ENCODE measurements at regions not wholly inside any gene's neighbourhood (a gene's known extent, or its start where the extent isn't known, plus 50 kb on each side); places are given as distances from the start of the nearest gene placed in this dataset.
A peak's percentile ranks its signal among the peaks of the same experiment; 100 is the strongest.

DNA sequence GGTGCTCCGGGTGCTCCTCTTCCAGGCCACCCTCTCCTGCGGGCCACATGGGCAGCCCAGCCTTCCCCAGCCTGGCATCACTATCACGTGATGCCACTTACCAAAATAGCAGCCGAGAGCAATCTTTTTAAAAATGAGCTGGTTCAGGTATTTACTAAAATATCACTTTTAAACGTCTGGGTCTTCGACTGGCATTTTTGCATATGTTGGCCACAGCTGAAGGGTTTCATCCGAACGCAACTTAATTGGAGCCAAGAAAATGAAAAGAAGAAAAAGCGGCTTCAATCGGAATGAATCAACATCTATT lies 94.6 kb upstream of the ANO1 start:
- ATAC-seq (no peak), DNase-seq (no peak)
- Histone ChIP-seq H3K36me3 (ENCODE audit: control insufficient read depth, insufficient read depth, low read length) (no peaks in the 10 kb centered on the region), H3K27me3 (ENCODE audit: control insufficient read depth, insufficient read depth, low read length) (peaks cover 6% of the 10 kb centered on the region), H3K9me3 (ENCODE audit: control insufficient read depth, insufficient read depth, low read length) (no peaks in the 10 kb centered on the region), H3K4me3 (ENCODE audit: low read length) (no peak overlapping the region), H3K27ac (ENCODE audit: low read length) (no peak overlapping the region), H3K4me1 (ENCODE audit: control insufficient read depth, insufficient read depth, low read length) (no peaks in the 10 kb centered on the region)
- Mint-ChIP-seq H3K4me3 (no peak overlapping the region), H3K36me3 (no peaks in the 10 kb centered on the region), H3K27ac (no peak overlapping the region), H3K9me3 (no peaks in the 10 kb centered on the region), H3K27me3 (ENCODE audit: low read depth in 2 of 2) (peaks cover 28 to 48% of the 10 kb centered on the region in 2 donors), H3K4me1 (no peaks in the 10 kb centered on the region)
- intact Hi-C loops (cut with micrococcal nuclease), result no loop called here
- WGBS (ENCODE audit: insufficient coverage), result 86% methylated on average over 8 of the region's 10 CpGs
- TF ChIP-seq, protein P1, sequence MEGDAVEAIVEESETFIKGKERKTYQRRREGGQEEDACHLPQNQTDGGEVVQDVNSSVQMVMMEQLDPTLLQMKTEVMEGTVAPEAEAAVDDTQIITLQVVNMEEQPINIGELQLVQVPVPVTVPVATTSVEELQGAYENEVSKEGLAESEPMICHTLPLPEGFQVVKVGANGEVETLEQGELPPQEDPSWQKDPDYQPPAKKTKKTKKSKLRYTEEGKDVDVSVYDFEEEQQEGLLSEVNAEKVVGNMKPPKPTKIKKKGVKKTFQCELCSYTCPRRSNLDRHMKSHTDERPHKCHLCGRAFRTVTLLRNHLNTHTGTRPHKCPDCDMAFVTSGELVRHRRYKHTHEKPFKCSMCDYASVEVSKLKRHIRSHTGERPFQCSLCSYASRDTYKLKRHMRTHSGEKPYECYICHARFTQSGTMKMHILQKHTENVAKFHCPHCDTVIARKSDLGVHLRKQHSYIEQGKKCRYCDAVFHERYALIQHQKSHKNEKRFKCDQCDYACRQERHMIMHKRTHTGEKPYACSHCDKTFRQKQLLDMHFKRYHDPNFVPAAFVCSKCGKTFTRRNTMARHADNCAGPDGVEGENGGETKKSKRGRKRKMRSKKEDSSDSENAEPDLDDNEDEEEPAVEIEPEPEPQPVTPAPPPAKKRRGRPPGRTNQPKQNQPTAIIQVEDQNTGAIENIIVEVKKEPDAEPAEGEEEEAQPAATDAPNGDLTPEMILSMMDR (IDR thresholded peaks at IDR 0.05), result no peak

DNA sequence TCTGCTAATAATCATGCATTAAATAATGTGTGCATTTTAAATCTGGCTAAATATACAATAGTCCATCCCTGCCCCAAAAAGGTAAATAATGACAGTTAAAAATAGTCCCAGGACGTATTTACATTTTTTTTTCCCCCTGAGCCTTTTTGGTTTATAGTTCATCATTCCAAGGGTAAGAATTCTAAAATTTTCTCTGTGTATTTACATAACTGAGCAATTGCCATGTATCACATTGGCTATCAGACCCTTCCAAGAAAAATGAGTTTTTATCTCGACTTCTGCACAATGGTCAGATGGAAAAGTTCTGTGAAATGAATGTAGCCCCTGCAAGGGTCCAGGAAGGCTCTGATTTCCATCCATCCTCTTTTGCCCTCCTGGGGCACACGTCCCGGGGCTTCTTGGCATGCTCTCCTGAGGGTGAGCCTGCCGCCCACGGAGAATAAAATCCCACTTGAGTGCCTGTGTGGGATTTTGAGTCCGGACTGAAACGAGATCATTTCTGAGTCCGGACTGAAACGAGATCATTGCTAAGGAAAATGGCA lies 94.1 kb upstream of the ANO1 start:
- Histone ChIP-seq H3K27me3 (ENCODE audit: control insufficient read depth, insufficient read depth, low read length) (peaks cover 6% of the 10 kb centered on the region), H3K27ac (ENCODE audit: low read length) (no peak overlapping the region), H3K9me3 (ENCODE audit: control insufficient read depth, insufficient read depth, low read length) (no peaks in the 10 kb centered on the region), H3K36me3 (ENCODE audit: control insufficient read depth, insufficient read depth, low read length) (no peaks in the 10 kb centered on the region), H3K4me1 (ENCODE audit: control insufficient read depth, insufficient read depth, low read length) (no peaks in the 10 kb centered on the region), H3K4me3 (ENCODE audit: low read length) (no peak overlapping the region)
- TF ChIP-seq, protein P1 (IDR thresholded peaks at IDR 0.05), result no peak
- H3K27me3 Mint-ChIP-seq (ENCODE audit: low read depth in 2 of 2), result peaks cover 31 to 48% of the 10 kb centered on the region in 2 donors
- no peaks in the 10 kb centered on the region for H3K9me3 Mint-ChIP-seq
- 20% methylated on average over 8 of the region's 10 CpGs for WGBS (ENCODE audit: insufficient coverage)
- intact Hi-C loops (cut with micrococcal nuclease), result no loop called here
- H3K4me3 Mint-ChIP-seq, result no peak overlapping the region
- H3K27ac Mint-ChIP-seq, result no peak overlapping the region
- ATAC-seq (no peak), DNase-seq (no peak)
- no peaks in the 10 kb centered on the region for H3K4me1 Mint-ChIP-seq
- H3K36me3 Mint-ChIP-seq, result no peaks in the 10 kb centered on the region

DNA sequence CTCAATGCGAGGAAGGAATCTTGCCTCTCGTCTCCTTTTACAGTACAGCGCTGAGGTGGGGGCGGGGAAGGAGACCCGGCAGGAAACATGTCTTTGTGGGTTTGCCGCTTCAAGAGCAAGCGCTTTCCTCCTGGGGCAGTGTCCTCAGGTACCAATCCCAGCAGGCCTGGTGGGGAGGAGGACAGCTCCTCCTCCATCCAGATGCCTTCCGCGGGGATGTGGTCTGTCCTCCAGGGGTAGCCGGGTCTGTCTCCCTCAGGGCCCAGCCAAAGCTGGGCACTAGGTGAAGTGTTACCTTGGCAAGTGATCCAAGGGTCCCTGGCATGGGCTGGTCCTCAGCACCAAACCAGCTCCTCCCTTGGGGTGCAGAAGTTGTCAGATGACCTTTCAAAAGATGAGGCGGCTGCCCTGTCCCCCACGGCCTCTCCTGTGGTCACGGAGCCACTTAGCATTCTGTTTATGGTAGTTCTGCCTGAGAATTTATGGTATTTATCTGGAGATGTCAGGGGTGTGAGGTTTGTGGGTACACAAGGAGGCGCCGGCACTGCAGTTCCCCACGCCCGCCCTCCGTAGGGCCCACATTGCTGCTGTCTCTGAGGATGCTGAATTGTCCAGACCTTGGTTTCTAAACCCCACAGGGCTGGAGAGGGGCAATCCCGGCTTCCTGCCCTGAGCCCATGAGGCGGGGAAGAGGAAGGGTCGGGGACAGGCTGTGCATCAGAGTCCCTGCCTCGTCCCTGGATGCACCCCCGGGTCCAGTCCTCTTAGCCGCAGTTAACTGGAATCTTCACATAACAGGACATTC lies 93.5 kb upstream of the ANO1 start:
- Mint-ChIP-seq H3K4me1 (no peaks in the 10 kb centered on the region), H3K27ac (no peak overlapping the region), H3K4me3 (no peak overlapping the region), H3K36me3 (no peaks in the 10 kb centered on the region), H3K27me3 (ENCODE audit: low read depth in 2 of 2) (peaks cover 37 to 47% of the 10 kb centered on the region in 2 donors), H3K9me3 (no peaks in the 10 kb centered on the region)
- 2% methylated on average over 24 of the region's 24 CpGs for WGBS (ENCODE audit: insufficient coverage)
- Histone ChIP-seq H3K4me3 (ENCODE audit: low read length) (no peak overlapping the region), H3K36me3 (ENCODE audit: control insufficient read depth, insufficient read depth, low read length) (no peaks in the 10 kb centered on the region), H3K9me3 (ENCODE audit: control insufficient read depth, insufficient read depth, low read length) (no peaks in the 10 kb centered on the region), H3K4me1 (ENCODE audit: control insufficient read depth, insufficient read depth, low read length) (no peaks in the 10 kb centered on the region), H3K27me3 (ENCODE audit: control insufficient read depth, insufficient read depth, low read length) (peaks cover 6% of the 10 kb centered on the region), H3K27ac (ENCODE audit: low read length) (no peak overlapping the region)
- DNase-seq (peak in 1 of 2 donors; percentile 10), ATAC-seq (no peak)
- TF ChIP-seq, protein P1 (IDR thresholded peaks at IDR 0.05), result no peak
- intact Hi-C loops (cut with micrococcal nuclease), result no loop called here

DNA sequence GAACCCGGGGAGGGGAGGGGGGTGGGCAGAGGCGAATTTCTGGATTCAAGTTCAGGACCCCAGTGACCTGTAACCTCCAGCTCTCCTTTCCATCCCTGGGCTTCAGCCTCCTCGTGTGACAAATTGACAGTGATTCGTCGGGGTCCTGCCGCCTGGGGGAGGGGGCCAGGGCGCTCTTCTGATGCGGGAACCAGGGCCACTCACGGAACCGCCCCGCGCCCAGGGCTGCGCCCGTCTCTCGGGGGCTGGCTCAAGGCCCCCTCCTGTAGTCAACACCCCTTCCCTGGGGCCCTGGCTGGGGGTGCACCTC lies 92.8 kb upstream of the ANO1 start:
- intact Hi-C loops (cut with micrococcal nuclease), result no loop called here
- no peak overlapping the region for H3K27ac ChIP-seq (ENCODE audit: low read length)
- DNase-seq, result no peak
- Mint-ChIP-seq H3K4me3 (no peak overlapping the region), H3K4me1 (no peaks in the 10 kb centered on the region), H3K27me3 (ENCODE audit: low read depth in 2 of 2) (peaks cover 41 to 53% of the 10 kb centered on the region in 2 donors), H3K27ac (no peak overlapping the region), H3K9me3 (no peaks in the 10 kb centered on the region), H3K36me3 (no peaks in the 10 kb centered on the region)
- WGBS (ENCODE audit: insufficient coverage), result 7% methylated on average over 15 of the region's 15 CpGs
- TF ChIP-seq, protein P1 (IDR thresholded peaks at IDR 0.05), result no peak
- no peak overlapping the region for H3K4me3 ChIP-seq (ENCODE audit: low read length)
- peaks cover 6% of the 10 kb centered on the region for H3K27me3 ChIP-seq (ENCODE audit: control insufficient read depth, insufficient read depth, low read length)
- no peaks in the 10 kb centered on the region for H3K9me3 ChIP-seq (ENCODE audit: control insufficient read depth, insufficient read depth, low read length)
- no peaks in the 10 kb centered on the region for H3K36me3 ChIP-seq (ENCODE audit: control insufficient read depth, insufficient read depth, low read length)
- no peaks in the 10 kb centered on the region for H3K4me1 ChIP-seq (ENCODE audit: control insufficient read depth, insufficient read depth, low read length)
- no peak for ATAC-seq

Data from natural killer cell (primary cell).